Tibial nerve (tissue), 4 donors: ENCODE measurements at regions not wholly inside any gene's neighbourhood (a gene's known extent, or its start where the extent isn't known, plus 50 kb on each side); places are given as distances from the start of the nearest gene placed in this dataset.

Source experiments
- EP300 ChIP-seq, 2 donors: sonication (generic); formaldehyde crosslinking; IDR thresholded peaks; one replicate each; pipeline ENCODE4 v1.6.1; 2017; ENCODE audit warnings: antibody characterized with exemption in 2 of 2, mild to moderate bottlenecking in 1 of 2
- TF ChIP-seq, protein P1 (sequence below), 5 experiments: fragments of 200-600 bp in 3 of 5; fragments of 450-650 bp in 2 of 5; sonication (generic) in 3 of 5; IDR thresholded peaks; one replicate each; pipeline ENCODE4 v1.5.1; 2016 to 2019; ENCODE audit warnings: antibody characterized with exemption in 5 of 5, mild to moderate bottlenecking in 3 of 5, moderate library complexity in 2 of 5

GRCh38 chr1:47576758-47577115 is 138.9 kb downstream of the FOXD2 start:
- TF ChIP-seq, protein P1, sequence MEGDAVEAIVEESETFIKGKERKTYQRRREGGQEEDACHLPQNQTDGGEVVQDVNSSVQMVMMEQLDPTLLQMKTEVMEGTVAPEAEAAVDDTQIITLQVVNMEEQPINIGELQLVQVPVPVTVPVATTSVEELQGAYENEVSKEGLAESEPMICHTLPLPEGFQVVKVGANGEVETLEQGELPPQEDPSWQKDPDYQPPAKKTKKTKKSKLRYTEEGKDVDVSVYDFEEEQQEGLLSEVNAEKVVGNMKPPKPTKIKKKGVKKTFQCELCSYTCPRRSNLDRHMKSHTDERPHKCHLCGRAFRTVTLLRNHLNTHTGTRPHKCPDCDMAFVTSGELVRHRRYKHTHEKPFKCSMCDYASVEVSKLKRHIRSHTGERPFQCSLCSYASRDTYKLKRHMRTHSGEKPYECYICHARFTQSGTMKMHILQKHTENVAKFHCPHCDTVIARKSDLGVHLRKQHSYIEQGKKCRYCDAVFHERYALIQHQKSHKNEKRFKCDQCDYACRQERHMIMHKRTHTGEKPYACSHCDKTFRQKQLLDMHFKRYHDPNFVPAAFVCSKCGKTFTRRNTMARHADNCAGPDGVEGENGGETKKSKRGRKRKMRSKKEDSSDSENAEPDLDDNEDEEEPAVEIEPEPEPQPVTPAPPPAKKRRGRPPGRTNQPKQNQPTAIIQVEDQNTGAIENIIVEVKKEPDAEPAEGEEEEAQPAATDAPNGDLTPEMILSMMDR (IDR thresholded peaks at IDR 0.05) = no peak
- no peak for TF ChIP-seq EP300 (IDR thresholded peaks at IDR 0.05)
